ENCODE measurements at regions not wholly inside any gene's neighbourhood (a gene's known extent, or its start where the extent isn't known, plus 50 kb on each side); places are given as distances from the start of the nearest gene placed in this dataset.

DNA sequence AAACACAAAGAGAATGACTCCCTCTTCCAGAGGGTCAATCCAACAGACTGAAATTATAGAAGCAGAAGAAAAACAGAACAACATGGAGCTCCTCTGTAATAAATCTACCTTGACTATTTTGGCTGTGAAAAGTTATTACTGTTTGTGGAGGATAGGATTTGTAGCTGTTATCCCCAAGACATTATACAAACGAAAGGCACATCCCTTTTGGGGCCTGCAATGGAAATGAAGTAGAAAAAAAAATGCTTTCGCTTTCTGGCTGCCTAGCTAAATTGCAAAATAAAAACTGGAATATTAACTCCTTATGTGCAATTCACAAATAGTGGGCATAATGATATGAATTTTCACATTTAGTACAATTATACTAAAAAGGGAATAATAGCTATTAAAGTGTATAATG, 123.8 kb upstream of the CCDC179 start:
- ChIA-PET POLR2A (no interaction called here), CTCF (interaction anchor here (1.0 kb wide), 1 partner anchor 25 kb away, joined by 3 read pairs; no protein-coding TSS in a partner anchor)
- Mint-ChIP-seq H3K27ac (no peak overlapping the region), H3K9me3 (peaks cover 15% of the 10 kb centered on the region), H3K4me3 (no peak overlapping the region), H3K36me3 (ENCODE audit: low read depth) (no peaks in the 10 kb centered on the region), H3K4me1 (no peaks in the 10 kb centered on the region), H3K27me3 (no peaks in the 10 kb centered on the region)
- no peak for DNase-seq

GRCh38 chr11:22989371-22989770, 129.1 kb upstream of the CCDC179 start:
- Mint-ChIP-seq H3K27ac (no peak overlapping the region), H3K4me3 (no peak overlapping the region), H3K27me3 (no peaks in the 10 kb centered on the region), H3K36me3 (ENCODE audit: low read depth) (no peaks in the 10 kb centered on the region), H3K9me3 (peaks cover 18% of the 10 kb centered on the region), H3K4me1 (no peaks in the 10 kb centered on the region)
- POLR2A ChIA-PET: no interaction called here
- DNase-seq: no peak
- CTCF ChIA-PET: no interaction called here

GRCh38 chr11:22991196-22991595, 130.9 kb upstream of the CCDC179 start:
- no peaks in the 10 kb centered on the region for H3K4me1 Mint-ChIP-seq
- peaks cover 18% of the 10 kb centered on the region for H3K9me3 Mint-ChIP-seq
- H3K4me3 Mint-ChIP-seq: no peak overlapping the region
- CTCF ChIA-PET: no interaction called here
- no peaks in the 10 kb centered on the region for H3K27me3 Mint-ChIP-seq
- no peak overlapping the region for H3K27ac Mint-ChIP-seq
- DNase-seq: no peak
- POLR2A ChIA-PET: no interaction called here
- no peaks in the 10 kb centered on the region for H3K36me3 Mint-ChIP-seq (ENCODE audit: low read depth)

DNA sequence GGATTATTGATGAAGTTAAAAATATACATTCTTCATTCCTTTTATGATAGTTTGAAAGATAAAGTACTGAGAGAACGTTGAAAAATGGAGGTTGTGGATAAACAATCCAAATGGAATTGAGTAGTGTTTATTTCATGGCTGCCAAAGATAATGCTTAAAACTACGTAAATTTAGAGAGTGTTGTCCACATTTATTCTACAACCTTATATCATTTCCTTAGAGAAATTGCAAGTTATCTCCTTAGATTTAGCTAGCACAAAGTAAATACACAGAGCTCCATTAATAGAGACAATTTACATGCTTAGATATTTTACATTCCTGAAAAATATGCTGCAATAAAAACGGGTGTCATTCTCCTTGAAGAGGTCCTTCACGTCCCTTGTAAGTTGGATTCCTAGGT, 146.5 kb upstream of the CCDC179 start:
- Mint-ChIP-seq H3K4me1 (no peaks in the 10 kb centered on the region), H3K9me3 (peaks cover 7% of the 10 kb centered on the region), H3K4me3 (no peak overlapping the region), H3K36me3 (ENCODE audit: low read depth) (no peaks in the 10 kb centered on the region), H3K27me3 (no peaks in the 10 kb centered on the region), H3K27ac (no peak overlapping the region)
- ChIA-PET POLR2A (no interaction called here), CTCF (no interaction called here)
- DNase-seq: no peak

- H3K27me3 Mint-ChIP-seq: no peaks in the 10 kb centered on the region
- POLR2A ChIA-PET: no interaction called here
- CTCF ChIA-PET: no interaction called here
- H3K4me3 Mint-ChIP-seq: no peak overlapping the region
- H3K27ac Mint-ChIP-seq: no peak overlapping the region
- H3K36me3 Mint-ChIP-seq (ENCODE audit: low read depth): no peaks in the 10 kb centered on the region
- H3K9me3 Mint-ChIP-seq: no peaks in the 10 kb centered on the region
- no peak for DNase-seq
- no peaks in the 10 kb centered on the region for H3K4me1 Mint-ChIP-seq
These were observed 150.6 kb upstream of the CCDC179 start for GRCh38 chr11:23010790-23011335.

DNA sequence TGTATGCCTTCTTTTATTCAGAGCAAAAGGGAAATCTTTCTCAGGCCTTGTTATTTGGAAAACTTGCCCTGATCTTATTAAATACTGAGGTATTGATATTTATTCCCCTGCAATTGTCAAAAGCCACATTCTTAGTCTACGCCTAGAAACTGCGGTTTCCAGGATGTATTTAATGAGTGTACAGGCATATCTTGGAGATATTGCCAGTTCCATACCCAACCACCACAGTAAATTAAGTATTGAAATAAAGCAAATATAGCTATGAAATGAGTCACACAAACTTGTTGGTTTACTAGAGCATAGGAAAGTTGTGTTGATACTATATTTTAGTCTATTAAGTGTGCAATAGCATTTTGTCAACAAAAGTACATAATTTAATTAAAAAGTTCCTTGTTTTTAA, 152.7 kb upstream of the CCDC179 start:
- Mint-ChIP-seq H3K36me3 (ENCODE audit: low read depth) (no peaks in the 10 kb centered on the region), H3K27me3 (no peaks in the 10 kb centered on the region), H3K4me1 (no peaks in the 10 kb centered on the region), H3K4me3 (no peak overlapping the region), H3K9me3 (no peaks in the 10 kb centered on the region), H3K27ac (no peak overlapping the region)
- ChIA-PET CTCF (no interaction called here), POLR2A (no interaction called here)
- DNase-seq: no peak

GRCh38 chr11:23013509-23013908, 153.2 kb upstream of the CCDC179 start:
- ChIA-PET POLR2A (no interaction called here), CTCF (no interaction called here)
- Mint-ChIP-seq H3K27me3 (no peaks in the 10 kb centered on the region), H3K4me3 (no peak overlapping the region), H3K36me3 (ENCODE audit: low read depth) (no peaks in the 10 kb centered on the region), H3K9me3 (no peaks in the 10 kb centered on the region), H3K4me1 (no peaks in the 10 kb centered on the region), H3K27ac (no peak overlapping the region)
- DNase-seq: no peak

DNA sequence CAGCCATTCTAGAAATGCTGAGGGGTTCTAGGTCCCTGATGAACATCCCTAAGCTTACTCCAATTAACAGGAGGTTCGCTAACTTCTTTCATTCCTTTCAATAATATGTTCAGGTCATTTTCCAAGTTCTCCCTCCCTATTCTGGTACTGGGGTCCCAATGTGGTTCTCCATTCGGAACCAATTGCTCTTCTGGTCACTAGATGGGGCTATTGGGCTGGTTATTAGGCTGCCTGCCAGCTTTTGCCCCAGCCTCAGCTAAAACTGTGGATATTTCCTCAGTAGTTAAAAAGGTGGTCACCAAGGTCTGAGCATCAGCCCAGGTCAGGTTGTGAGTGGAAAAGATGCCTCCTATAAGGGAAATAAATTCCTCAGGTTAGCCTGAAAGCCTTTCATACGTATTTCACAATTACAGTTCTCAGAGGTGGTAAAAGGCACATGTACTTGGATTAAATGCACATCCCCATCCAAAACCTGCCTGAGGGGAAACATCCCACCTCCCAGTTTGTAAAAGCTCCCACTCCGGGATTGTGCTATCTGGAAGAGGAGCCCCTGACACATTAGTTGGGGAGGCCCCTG, 161.1 kb upstream of the CCDC179 start:
- Mint-ChIP-seq H3K27me3 (no peaks in the 10 kb centered on the region), H3K27ac (no peak overlapping the region), H3K9me3 (no peaks in the 10 kb centered on the region), H3K36me3 (ENCODE audit: low read depth) (no peaks in the 10 kb centered on the region), H3K4me1 (no peaks in the 10 kb centered on the region), H3K4me3 (no peak overlapping the region)
- ChIA-PET CTCF (no interaction called here), POLR2A (no interaction called here)
- DNase-seq: no peak

- no peaks in the 10 kb centered on the region for H3K27me3 Mint-ChIP-seq
- H3K4me1 Mint-ChIP-seq: no peaks in the 10 kb centered on the region
- H3K27ac Mint-ChIP-seq: no peak overlapping the region
- H3K36me3 Mint-ChIP-seq (ENCODE audit: low read depth): no peaks in the 10 kb centered on the region
- DNase-seq: no peak
- CTCF ChIA-PET: no interaction called here
- H3K9me3 Mint-ChIP-seq: no peaks in the 10 kb centered on the region
- POLR2A ChIA-PET: no interaction called here
- no peak overlapping the region for H3K4me3 Mint-ChIP-seq
These were observed 162.6 kb upstream of the CCDC179 start for GRCh38 chr11:23022854-23023253.

- POLR2A ChIA-PET: no interaction called here
- CTCF ChIA-PET: interaction anchor here (0.5 kb wide), 1 partner anchor 597 kb away, joined by 4 read pairs; no protein-coding TSS in a partner anchor
- no peaks in the 10 kb centered on the region for H3K9me3 Mint-ChIP-seq
- DNase-seq: no peak
- no peak overlapping the region for H3K4me3 Mint-ChIP-seq
- H3K36me3 Mint-ChIP-seq (ENCODE audit: low read depth): no peaks in the 10 kb centered on the region
- H3K4me1 Mint-ChIP-seq: no peaks in the 10 kb centered on the region
- H3K27me3 Mint-ChIP-seq: no peaks in the 10 kb centered on the region
- no peak overlapping the region for H3K27ac Mint-ChIP-seq
These were observed 163.0 kb upstream of the CCDC179 start for GRCh38 chr11:23023319-23023718.

- Mint-ChIP-seq H3K27me3 (no peaks in the 10 kb centered on the region), H3K36me3 (ENCODE audit: low read depth) (no peaks in the 10 kb centered on the region), H3K4me1 (no peaks in the 10 kb centered on the region), H3K9me3 (peaks cover 3% of the 10 kb centered on the region), H3K27ac (no peak overlapping the region), H3K4me3 (no peak overlapping the region)
- ChIA-PET CTCF (no interaction called here), POLR2A (no interaction called here)
- DNase-seq: no peak
These were observed 180.8 kb upstream of the CCDC179 start for GRCh38 chr11:23041001-23041503.

- no peaks in the 10 kb centered on the region for H3K4me1 Mint-ChIP-seq
- CTCF ChIA-PET: no interaction called here
- no peak overlapping the region for H3K4me3 Mint-ChIP-seq
- H3K9me3 Mint-ChIP-seq: no peaks in the 10 kb centered on the region
- POLR2A ChIA-PET: no interaction called here
- DNase-seq: no peak
- no peak overlapping the region for H3K27ac Mint-ChIP-seq
- H3K27me3 Mint-ChIP-seq: no peaks in the 10 kb centered on the region
- no peaks in the 10 kb centered on the region for H3K36me3 Mint-ChIP-seq (ENCODE audit: low read depth)
These were observed 198.4 kb upstream of the CCDC179 start for GRCh38 chr11:23058656-23059055.

DNA sequence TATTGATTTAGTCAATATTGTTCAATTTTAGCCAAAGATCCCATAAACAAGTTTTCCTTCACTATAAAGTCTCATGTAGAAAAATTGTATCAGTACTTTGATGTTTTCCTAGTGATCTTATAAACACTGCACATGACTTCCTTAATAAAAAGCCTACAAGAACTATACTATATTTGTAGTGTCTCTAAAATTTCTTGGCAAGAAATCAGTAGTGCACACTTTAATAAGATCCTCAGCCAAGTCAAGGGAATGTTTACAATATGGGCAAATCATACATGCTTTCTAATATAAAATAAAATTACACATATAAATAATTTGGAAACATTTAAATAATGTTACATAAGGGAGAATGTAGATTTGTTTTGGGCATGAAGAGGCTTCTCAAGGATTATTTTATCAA, 203.0 kb upstream of the CCDC179 start:
- CTCF ChIA-PET: no interaction called here
- POLR2A ChIA-PET: no interaction called here

GRCh38 chr11:23078289-23078971, 218.2 kb upstream of the CCDC179 start:
- Mint-ChIP-seq H3K27me3 (no peaks in the 10 kb centered on the region), H3K36me3 (ENCODE audit: low read depth) (no peaks in the 10 kb centered on the region), H3K4me3 (no peak overlapping the region), H3K27ac (no peak overlapping the region), H3K4me1 (no peaks in the 10 kb centered on the region), H3K9me3 (no peaks in the 10 kb centered on the region)
- DNase-seq: no peak
- ChIA-PET CTCF (no interaction called here), POLR2A (no interaction called here)

More for the DNA sequence above, 203.0 kb upstream of the CCDC179 start:
- H3K36me3 Mint-ChIP-seq (ENCODE audit: low read depth): no peaks in the 10 kb centered on the region
- no peaks in the 10 kb centered on the region for H3K4me1 Mint-ChIP-seq
- H3K4me3 Mint-ChIP-seq: no peak overlapping the region
- no peaks in the 10 kb centered on the region for H3K9me3 Mint-ChIP-seq
- H3K27ac Mint-ChIP-seq: no peak overlapping the region
- no peaks in the 10 kb centered on the region for H3K27me3 Mint-ChIP-seq
- DNase-seq: no peak
